HCT116 (cell line): ENCODE measurements at regions not wholly inside any gene's neighbourhood (a gene's known extent, or its start where the extent isn't known, plus 50 kb on each side); places are given as distances from the start of the nearest gene placed in this dataset.

ENCODE experiments used
- ATAC-seq: fragments of 200-7000 bp; cut with Tn5 transposase; 2 replicates; pipeline ENCODE4 v1.9.1; 2020; ENCODE audit warnings: mild to moderate bottlenecking, moderate library complexity
- BruUV-seq: library from RNA; stranded (reverse); fragments of 400-500 nt; replicated peaks from 2 replicates; lab custom pipeline; 2021; lab: Mats Ljungman, UMichigan
- CTCF ChIA-PET: fragments of 300-600 bp; sonication (Branson Sonifier 250); formaldehyde crosslinking; loops from one replicate; lab custom pipeline; 2021; ENCODE audit warnings: antibody characterized with exemption; lab: Charles Lee
- POLR2A ChIA-PET: fragments of 300-600, 350-600 bp; sonication (Branson Sonifier 250); formaldehyde crosslinking; loops from one replicate; lab custom pipeline; 2021; ENCODE audit warnings: antibody characterized with exemption; lab: Charles Lee
- RAD21 ChIA-PET, 2 experiments: fragments of 300-600 bp; sonication (Branson Sonifier 250); formaldehyde crosslinking; loops; one replicate each; lab custom pipeline; 2023; ENCODE audit warnings: low total read pairs in 2 of 2; ENCODE audit not compliant: uncharacterized antibody in 2 of 2, unreplicated experiment in 2 of 2, low non-redundant PET in 1 of 2; lab: Charles Lee
- DNase-seq: peaks from one replicate; pipeline ENCODE4 v3.0.0-alpha.2; 2010; ENCODE audit warnings: low read depth, low spot score
- H2AFZ ChIP-seq: fragments of 200-600 bp; shearing (Covaris generic), sonication (generic); 2 replicates; pipeline ENCODE4 v1.6.1; 2017; ENCODE audit warnings: low read depth, mixed run types, mixed read lengths, antibody characterized with exemption, low read length; ENCODE audit not compliant: poor library complexity, severe bottlenecking
- H3K27ac ChIP-seq: 2 replicates; pipeline ENCODE4 v1.5.1; 2012; ENCODE audit warnings: low read depth, low read length
- H3K27me3 ChIP-seq: fragments of 200-600 bp; sonication (generic); 2 replicates; pipeline ENCODE4 v1.6.1; 2016; ENCODE audit warnings: mixed run types, low read length, mixed read lengths; ENCODE audit not compliant: insufficient read depth
- H3K36me3 ChIP-seq, 2 experiments: fragments of 200-500 bp in 1 of 2; fragments of 200-600 bp in 1 of 2; sonication (Bioruptor generic) in 1 of 2; sonication (generic) in 1 of 2; 2 replicates each; pipeline versions ENCODE4 v1.5.1 to v1.6.1; 2014 to 2016; ENCODE audit warnings: low read length in 2 of 2, inconsistent platforms in 1 of 2, mixed read lengths in 1 of 2, mixed run types in 1 of 2; ENCODE audit not compliant: insufficient read depth in 2 of 2, control insufficient read depth in 1 of 2
- H3K4me1 ChIP-seq, 2 experiments: fragments of 200-600 bp in 1 of 2; sonication (generic) in 1 of 2; 2 replicates each; pipeline versions ENCODE4 v1.5.1 to v1.6.1; 2012 to 2017; ENCODE audit warnings: low read length in 2 of 2, inconsistent platforms in 1 of 2, mild to moderate bottlenecking in 1 of 2, mixed read lengths in 1 of 2, mixed run types in 1 of 2, moderate library complexity in 1 of 2; ENCODE audit not compliant: insufficient read depth in 2 of 2, control insufficient read depth in 1 of 2
- H3K4me2 ChIP-seq: fragments of 200-600 bp; sonication (generic); 2 replicates; pipeline ENCODE4 v1.6.1; 2017; ENCODE audit warnings: mixed run types, low read length, mixed read lengths
- H3K4me3 ChIP-seq, 2 experiments: fragments of 200-600 bp in 1 of 2; sonication (generic) in 1 of 2; replicated peaks in 1 of 2; 2 replicates each; pipeline ENCODE4 v1.5.1; 2011 to 2016; ENCODE audit warnings: low read length in 2 of 2, control low read depth in 1 of 2, low read depth in 1 of 2, mild to moderate bottlenecking in 1 of 2, mixed read lengths in 1 of 2, mixed run types in 1 of 2
- H3K79me2 ChIP-seq: fragments of 200-600 bp; sonication (generic); 2 replicates; pipeline ENCODE4 v1.6.1; 2017; ENCODE audit warnings: mild to moderate bottlenecking, mixed run types, low read length, moderate library complexity, mixed read lengths; ENCODE audit not compliant: insufficient read depth
- H3K9ac ChIP-seq: fragments of 200-600 bp; sonication (generic); 2 replicates; pipeline ENCODE4 v1.6.1; 2016; ENCODE audit warnings: low read length, mixed read lengths
- H3K9me2 ChIP-seq: fragments of 200-600 bp; sonication (generic), shearing (Covaris generic); 2 replicates; pipeline ENCODE4 v1.6.1; 2017; ENCODE audit warnings: mixed run types, mild to moderate bottlenecking, moderate library complexity; ENCODE audit not compliant: insufficient read depth
- H3K9me3 ChIP-seq, 2 experiments: fragments of 200-500 bp in 1 of 2; fragments of 200-600 bp in 1 of 2; sonication (Bioruptor generic) in 1 of 2; sonication (generic) in 1 of 2; 2 replicates each; pipeline ENCODE4 v1.6.1; 2014 to 2017; ENCODE audit warnings: low read length in 2 of 2, mixed read lengths in 2 of 2, inconsistent platforms in 1 of 2, low read depth in 1 of 2, mild to moderate bottlenecking in 1 of 2, mixed run types in 1 of 2, moderate library complexity in 1 of 2; ENCODE audit not compliant: control insufficient read depth in 1 of 2, insufficient read depth in 1 of 2
- H4K20me1 ChIP-seq: fragments of 200-600 bp; sonication (generic), shearing (Covaris generic); 2 replicates; pipeline ENCODE4 v1.6.1; 2017; ENCODE audit warnings: mixed run types, mild to moderate bottlenecking, moderate library complexity; ENCODE audit not compliant: insufficient read depth
- CBX3 ChIP-seq: IDR thresholded peaks from 2 replicates; pipeline ENCODE4 v1.6.1; 2012; ENCODE audit warnings: low read depth
- ELF1 ChIP-seq: IDR thresholded peaks from 2 replicates; pipeline ENCODE4 v1.6.1; 2012; ENCODE audit warnings: low read depth, borderline replicate concordance
- EZH2 ChIP-seq: fragments of 200-600 bp; sonication (generic); IDR thresholded peaks from 2 replicates; pipeline ENCODE4 v1.6.1; 2017; ENCODE audit warnings: antibody characterized with exemption, mixed run types
- EZH2phosphoT487 ChIP-seq: fragments of 200-600 bp; IDR thresholded peaks from 2 replicates; pipeline ENCODE4 v1.6.1; 2018; ENCODE audit warnings: antibody characterized with exemption, borderline replicate concordance
- FOSL1 ChIP-seq: IDR thresholded peaks from 2 replicates; pipeline ENCODE4 v1.6.1; 2012; ENCODE audit warnings: low read depth
- JUND ChIP-seq: IDR thresholded peaks from 2 replicates; pipeline ENCODE4 v1.6.1; 2012
- POLR2A ChIP-seq: IDR thresholded peaks from 2 replicates; pipeline ENCODE4 v1.7.0; 2011; ENCODE audit warnings: borderline replicate concordance; ENCODE audit not compliant: insufficient read depth, insufficient read length; ENCODE audit errors: extremely low read depth
- POLR2AphosphoS5 ChIP-seq: IDR thresholded peaks from 2 replicates; pipeline ENCODE4 v1.6.1; 2011; ENCODE audit warnings: mild to moderate bottlenecking, low read depth, low read length, moderate library complexity
- SIN3A ChIP-seq: IDR thresholded peaks from 2 replicates; pipeline ENCODE4 v1.6.1; 2012; ENCODE audit warnings: low read depth
- SP1 ChIP-seq: IDR thresholded peaks from 2 replicates; pipeline ENCODE4 v1.6.1; 2012; ENCODE audit warnings: low read depth
- SRF ChIP-seq: IDR thresholded peaks from 2 replicates; pipeline ENCODE4 v1.6.1; 2012; ENCODE audit warnings: low read depth
- YY1 ChIP-seq: IDR thresholded peaks from 2 replicates; pipeline ENCODE4 v1.6.1; 2011; ENCODE audit warnings: low read length, low read depth, moderate library complexity, mild to moderate bottlenecking; ENCODE audit not compliant: insufficient replicate concordance; ENCODE audit errors: extremely low read depth
- ZFX ChIP-seq: fragments of 450-650 bp; IDR thresholded peaks from 2 replicates; pipeline ENCODE4 v1.6.1; 2017
- ZNF274 ChIP-seq: fragments of 200-500 bp; sonication (Bioruptor generic); IDR thresholded peaks from 2 replicates; pipeline ENCODE4 v1.6.1; 2014; ENCODE audit warnings: mild to moderate bottlenecking, low read depth, low read length, inconsistent platforms
- intact Hi-C: fragments of 100-400 bp; cut with micrococcal nuclease; formaldehyde crosslinking; loops from 2 replicates; pipeline ENCODE4 v1.10.0; 2022
- TF ChIP-seq, protein P1 (sequence below): IDR thresholded peaks from 2 replicates; pipeline ENCODE4 v1.6.1; 2012; ENCODE audit warnings: low read depth
- TF ChIP-seq, protein P2 (sequence below): IDR thresholded peaks from 2 replicates; pipeline ENCODE4 v1.6.1; 2012
- TF ChIP-seq, protein P3 (sequence below), 3 experiments: fragments of 200-600 bp in 1 of 3; sonication (generic) in 1 of 3; IDR thresholded peaks in 2 of 3; conservative IDR thresholded peaks in 1 of 3; 2 replicates each; pipeline ENCODE4 v1.5.1; 2012 to 2017; ENCODE audit warnings: low read depth in 2 of 3, low read length in 2 of 3, antibody characterized with exemption in 1 of 3, borderline replicate concordance in 1 of 3, control low read depth in 1 of 3, mild to moderate bottlenecking in 1 of 3, mixed read lengths in 1 of 3, mixed run types in 1 of 3, moderate library complexity in 1 of 3; ENCODE audit not compliant: insufficient read depth in 1 of 3

DNA sequence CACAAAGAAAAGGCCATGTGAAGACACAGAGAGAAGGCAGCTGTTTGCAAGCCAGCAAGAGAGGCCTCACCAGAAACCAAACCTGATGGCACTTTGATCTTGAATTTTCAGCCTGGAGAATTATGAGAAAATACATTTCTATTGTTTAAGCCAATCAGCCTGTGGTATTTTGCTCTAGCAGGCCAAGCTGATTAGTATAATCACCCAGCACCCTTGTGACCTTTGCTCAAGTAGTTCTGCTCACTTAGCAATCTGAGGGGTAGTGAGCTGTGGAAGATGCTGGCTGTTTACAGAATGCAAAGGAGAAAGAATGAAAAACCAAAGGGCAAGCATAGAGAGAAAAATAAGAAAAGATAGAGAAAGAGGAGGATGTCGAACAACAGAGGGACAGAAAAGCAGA, 396.4 kb upstream of the BOD1L1 start:
- no peak overlapping the region for H3K9ac ChIP-seq
- H3K27me3 ChIP-seq = no peaks in the 10 kb centered on the region
- H3K36me3 ChIP-seq = no peaks in the 10 kb centered on the region
- ChIA-PET POLR2A (no interaction called here), CTCF (no interaction called here), RAD21 (no interaction called here)
- no peaks in the 10 kb centered on the region for H3K79me2 ChIP-seq
- no peak for DNase-seq
- peaks cover 0 to 6% of the 10 kb centered on the region in 2 experiments; a peak in 1 of 4 replicates for H3K9me3 ChIP-seq
- H3K4me2 ChIP-seq = no peak overlapping the region
- BruUV-seq = no TSS peak
- H3K9me2 ChIP-seq = no peaks in the 10 kb centered on the region
- no peak for ATAC-seq
- intact Hi-C loops = no loop called here
- no peak overlapping the region for H2AFZ ChIP-seq
- no peaks in the 10 kb centered on the region for H3K4me1 ChIP-seq
- H3K27ac ChIP-seq = no peak overlapping the region
- TF ChIP-seq, protein P1, sequence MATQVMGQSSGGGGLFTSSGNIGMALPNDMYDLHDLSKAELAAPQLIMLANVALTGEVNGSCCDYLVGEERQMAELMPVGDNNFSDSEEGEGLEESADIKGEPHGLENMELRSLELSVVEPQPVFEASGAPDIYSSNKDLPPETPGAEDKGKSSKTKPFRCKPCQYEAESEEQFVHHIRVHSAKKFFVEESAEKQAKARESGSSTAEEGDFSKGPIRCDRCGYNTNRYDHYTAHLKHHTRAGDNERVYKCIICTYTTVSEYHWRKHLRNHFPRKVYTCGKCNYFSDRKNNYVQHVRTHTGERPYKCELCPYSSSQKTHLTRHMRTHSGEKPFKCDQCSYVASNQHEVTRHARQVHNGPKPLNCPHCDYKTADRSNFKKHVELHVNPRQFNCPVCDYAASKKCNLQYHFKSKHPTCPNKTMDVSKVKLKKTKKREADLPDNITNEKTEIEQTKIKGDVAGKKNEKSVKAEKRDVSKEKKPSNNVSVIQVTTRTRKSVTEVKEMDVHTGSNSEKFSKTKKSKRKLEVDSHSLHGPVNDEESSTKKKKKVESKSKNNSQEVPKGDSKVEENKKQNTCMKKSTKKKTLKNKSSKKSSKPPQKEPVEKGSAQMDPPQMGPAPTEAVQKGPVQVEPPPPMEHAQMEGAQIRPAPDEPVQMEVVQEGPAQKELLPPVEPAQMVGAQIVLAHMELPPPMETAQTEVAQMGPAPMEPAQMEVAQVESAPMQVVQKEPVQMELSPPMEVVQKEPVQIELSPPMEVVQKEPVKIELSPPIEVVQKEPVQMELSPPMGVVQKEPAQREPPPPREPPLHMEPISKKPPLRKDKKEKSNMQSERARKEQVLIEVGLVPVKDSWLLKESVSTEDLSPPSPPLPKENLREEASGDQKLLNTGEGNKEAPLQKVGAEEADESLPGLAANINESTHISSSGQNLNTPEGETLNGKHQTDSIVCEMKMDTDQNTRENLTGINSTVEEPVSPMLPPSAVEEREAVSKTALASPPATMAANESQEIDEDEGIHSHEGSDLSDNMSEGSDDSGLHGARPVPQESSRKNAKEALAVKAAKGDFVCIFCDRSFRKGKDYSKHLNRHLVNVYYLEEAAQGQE = no peak
- TF ChIP-seq POLR2AphosphoS5 = no peak
- TF ChIP-seq, protein P2, sequence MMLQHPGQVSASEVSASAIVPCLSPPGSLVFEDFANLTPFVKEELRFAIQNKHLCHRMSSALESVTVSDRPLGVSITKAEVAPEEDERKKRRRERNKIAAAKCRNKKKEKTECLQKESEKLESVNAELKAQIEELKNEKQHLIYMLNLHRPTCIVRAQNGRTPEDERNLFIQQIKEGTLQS = no peak
- no peak for TF ChIP-seq CBX3
- TF ChIP-seq, protein P3, sequence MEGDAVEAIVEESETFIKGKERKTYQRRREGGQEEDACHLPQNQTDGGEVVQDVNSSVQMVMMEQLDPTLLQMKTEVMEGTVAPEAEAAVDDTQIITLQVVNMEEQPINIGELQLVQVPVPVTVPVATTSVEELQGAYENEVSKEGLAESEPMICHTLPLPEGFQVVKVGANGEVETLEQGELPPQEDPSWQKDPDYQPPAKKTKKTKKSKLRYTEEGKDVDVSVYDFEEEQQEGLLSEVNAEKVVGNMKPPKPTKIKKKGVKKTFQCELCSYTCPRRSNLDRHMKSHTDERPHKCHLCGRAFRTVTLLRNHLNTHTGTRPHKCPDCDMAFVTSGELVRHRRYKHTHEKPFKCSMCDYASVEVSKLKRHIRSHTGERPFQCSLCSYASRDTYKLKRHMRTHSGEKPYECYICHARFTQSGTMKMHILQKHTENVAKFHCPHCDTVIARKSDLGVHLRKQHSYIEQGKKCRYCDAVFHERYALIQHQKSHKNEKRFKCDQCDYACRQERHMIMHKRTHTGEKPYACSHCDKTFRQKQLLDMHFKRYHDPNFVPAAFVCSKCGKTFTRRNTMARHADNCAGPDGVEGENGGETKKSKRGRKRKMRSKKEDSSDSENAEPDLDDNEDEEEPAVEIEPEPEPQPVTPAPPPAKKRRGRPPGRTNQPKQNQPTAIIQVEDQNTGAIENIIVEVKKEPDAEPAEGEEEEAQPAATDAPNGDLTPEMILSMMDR (IDR thresholded peaks at IDR 0.05 in 2 of 3, conservative IDR thresholded peaks at IDR 0.05 in 1 of 3; ENCODE audit: borderline replicate concordance in 1 of 3, insufficient read depth in 1 of 3, low read depth in 2 of 3, low read length in 2 of 3) = no peak
- no peak for TF ChIP-seq EZH2
- TF ChIP-seq FOSL1 = no peak
- TF ChIP-seq YY1 = no peak
- no peak for TF ChIP-seq POLR2A
- no peak for TF ChIP-seq ELF1
- no peak for TF ChIP-seq ZFX
- no peak for TF ChIP-seq EZH2phosphoT487
- no peak for TF ChIP-seq SIN3A
- no peak for TF ChIP-seq ZNF274
- no peak for TF ChIP-seq SRF
- TF ChIP-seq JUND = no peak
- no peak for TF ChIP-seq SP1
- TF ChIP-seq, all 23 proteins: peak for 0
- no peaks in the 10 kb centered on the region for H4K20me1 ChIP-seq
- no peak overlapping the region for H3K4me3 ChIP-seq
